IPS-18c (cell line): ENCODE measurements at regions not wholly inside any gene's neighbourhood (a gene's known extent, or its start where the extent isn't known, plus 50 kb on each side); places are given as distances from the start of the nearest gene placed in this dataset.

Experiments used
- H3K4me3 ChIP-seq: 2 replicates; pipeline ENCODE4 v1.7.0; 2013; ENCODE audit warnings: low read depth, mild to moderate bottlenecking, low read length, moderate library complexity; ENCODE audit not compliant: insufficient read depth
- H3K9me3 ChIP-seq: one replicate; pipeline ENCODE4 v1.6.1; 2013; ENCODE audit warnings: mild to moderate bottlenecking, low read length, moderate library complexity; ENCODE audit not compliant: control insufficient read depth, insufficient read depth

GRCh38 chr12:115004470-115005146, 320.6 kb upstream of the TBX3 start:
- Histone ChIP-seq H3K9me3 (no peaks in the 10 kb centered on the region), H3K4me3 (no peak overlapping the region)

DNA sequence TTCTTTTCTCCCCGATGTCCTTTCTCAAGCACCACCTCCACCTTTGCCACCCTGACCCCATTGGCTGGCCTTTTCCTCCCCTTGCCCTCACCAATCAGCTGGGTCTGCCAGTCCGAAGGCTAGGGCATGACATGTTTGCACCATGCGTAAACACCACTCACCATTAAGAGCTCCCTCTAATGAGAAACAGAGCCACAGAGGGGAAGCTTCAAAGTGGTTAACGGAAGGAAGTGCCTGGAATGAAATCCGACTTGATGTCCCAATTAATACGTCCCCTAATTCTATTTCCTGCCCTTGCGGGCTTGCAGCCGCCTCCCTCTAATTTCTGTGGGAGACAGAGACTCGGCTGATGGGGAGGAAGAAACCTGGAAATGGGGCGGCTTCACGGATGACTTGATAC, 318.5 kb upstream of the TBX3 start:
- Histone ChIP-seq H3K4me3 (no peak overlapping the region), H3K9me3 (peaks cover 2% of the 10 kb centered on the region)

GRCh38 chr12:115001571-115002180, 317.7 kb upstream of the TBX3 start:
- peaks cover 2% of the 10 kb centered on the region for H3K9me3 ChIP-seq
- no peak overlapping the region for H3K4me3 ChIP-seq

GRCh38 chr12:115000038-115000437, 316.1 kb upstream of the TBX3 start:
- H3K9me3 ChIP-seq: peaks cover 8% of the 10 kb centered on the region

DNA sequence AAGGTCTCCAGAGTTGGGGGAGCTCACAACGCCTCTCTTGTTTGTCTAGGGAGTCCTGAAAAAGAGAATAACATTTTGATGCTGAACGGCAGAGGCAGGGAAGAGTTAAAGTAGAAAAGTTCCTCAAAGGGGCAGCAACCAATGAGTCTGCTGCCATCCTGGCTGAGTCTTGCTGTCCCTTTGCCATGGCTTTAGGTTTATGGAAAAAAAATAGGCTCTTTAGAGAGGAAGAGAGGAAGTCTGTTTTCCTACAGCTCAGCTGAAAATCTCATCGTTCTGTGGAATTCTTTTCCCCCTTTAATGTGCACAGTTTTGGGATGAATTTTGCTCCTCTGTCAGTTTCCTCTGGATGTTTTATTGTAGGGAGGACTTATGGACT, 314.8 kb upstream of the TBX3 start:
- Histone ChIP-seq H3K4me3 (no peak overlapping the region), H3K9me3 (peaks cover 8% of the 10 kb centered on the region)

More at GRCh38 chr12:115000038-115000437, 316.1 kb upstream of the TBX3 start:
- H3K4me3 ChIP-seq: no peak overlapping the region

DNA sequence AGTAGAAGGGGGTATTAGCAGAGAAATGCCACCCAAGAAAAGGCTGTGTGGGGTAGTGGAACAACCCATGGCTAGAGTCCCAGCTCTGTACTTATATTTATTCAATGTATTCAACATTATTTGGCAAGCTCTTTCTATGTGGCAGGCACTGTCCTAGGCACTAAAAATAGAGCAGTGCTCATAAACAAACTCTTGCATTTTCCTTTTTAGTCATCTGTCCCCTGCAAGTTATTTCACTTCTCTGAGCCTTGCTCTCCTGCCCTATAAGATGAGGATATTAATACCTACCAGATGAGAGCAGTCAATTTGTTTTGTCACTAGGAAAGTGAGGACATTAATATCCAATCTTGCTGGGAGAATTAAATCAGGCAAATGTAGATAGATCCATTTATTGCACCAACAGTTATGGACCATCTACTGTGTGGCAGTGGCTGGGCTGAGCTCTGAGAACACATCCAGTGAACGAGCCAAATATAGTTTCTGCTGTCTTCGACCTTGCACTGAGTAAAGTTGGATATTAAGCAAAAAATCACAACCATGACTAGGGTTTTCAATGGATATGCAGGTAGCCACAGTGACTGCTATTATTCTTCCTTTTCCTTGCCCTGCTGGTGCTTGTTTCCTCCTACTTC, 314.3 kb upstream of the TBX3 start:
- peaks cover 8% of the 10 kb centered on the region for H3K9me3 ChIP-seq
- H3K4me3 ChIP-seq: no peak overlapping the region

DNA sequence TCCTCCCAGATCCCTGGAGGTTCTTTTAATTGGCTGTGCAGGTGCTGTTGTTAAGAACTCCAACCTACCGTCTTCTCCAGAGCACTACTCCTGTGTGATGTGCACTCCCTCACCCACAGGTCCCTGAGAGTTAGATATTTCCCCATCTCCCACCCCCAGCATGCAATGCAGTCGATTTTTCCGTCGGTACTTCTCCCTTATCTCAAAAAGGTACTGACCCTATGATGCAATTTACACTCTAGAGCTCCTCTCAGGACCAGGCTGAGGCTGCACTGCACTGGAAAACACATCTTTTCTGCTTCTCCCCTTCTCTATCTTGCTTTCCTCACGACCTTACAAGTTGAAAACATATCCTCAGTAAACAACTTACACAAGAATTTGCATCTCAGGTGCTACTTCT, 312.4 kb upstream of the TBX3 start:
- peaks cover 8% of the 10 kb centered on the region for H3K9me3 ChIP-seq

GRCh38 chr12:114995891-114996290, 311.9 kb upstream of the TBX3 start:
- Histone ChIP-seq H3K9me3 (peaks cover 8% of the 10 kb centered on the region), H3K4me3 (no peak overlapping the region)

More for the DNA sequence above, 312.4 kb upstream of the TBX3 start:
- no peak overlapping the region for H3K4me3 ChIP-seq

GRCh38 chr12:114993165-114993564, 309.2 kb upstream of the TBX3 start:
- Histone ChIP-seq H3K9me3 (peaks cover 6% of the 10 kb centered on the region), H3K4me3 (no peak overlapping the region)

DNA sequence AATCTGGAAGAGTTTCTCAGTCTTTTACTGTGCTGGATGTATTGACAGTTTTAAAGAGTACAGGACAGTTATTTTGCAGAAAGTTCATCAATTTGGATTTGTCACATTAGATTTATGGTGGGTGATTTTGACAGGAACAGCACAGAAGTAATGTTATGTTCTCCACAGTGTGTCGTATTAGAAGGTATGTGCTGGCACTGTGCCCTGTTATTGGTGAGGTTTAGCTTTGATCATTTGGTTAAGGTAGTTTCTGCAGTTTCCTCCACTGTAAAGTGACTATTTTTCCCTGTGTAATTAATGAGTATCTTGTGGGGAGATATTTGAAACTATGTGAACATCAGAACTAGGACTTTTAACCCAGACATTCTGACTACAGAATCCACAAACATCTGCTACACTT, 308.5 kb upstream of the TBX3 start:
- no peak overlapping the region for H3K4me3 ChIP-seq

DNA sequence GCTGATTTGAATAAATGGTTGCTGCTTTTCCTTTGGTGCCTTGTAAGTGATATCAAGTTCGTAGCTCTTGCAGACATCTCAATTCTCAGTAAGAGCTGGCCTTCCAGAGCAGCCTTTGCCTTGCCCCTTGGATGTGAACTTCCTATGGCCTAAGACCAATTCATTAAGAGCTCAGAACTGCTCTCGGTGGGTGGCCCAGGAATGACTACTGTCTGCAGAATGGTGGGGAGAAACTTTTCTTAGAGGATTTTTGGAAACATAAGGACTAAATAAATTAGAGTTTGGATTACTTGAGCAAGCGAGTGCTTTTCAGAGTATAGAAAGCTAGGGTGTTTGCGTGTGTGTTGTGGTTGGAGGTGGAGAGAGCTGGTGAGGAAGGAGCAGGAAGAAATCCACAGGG, 306.4 kb upstream of the TBX3 start:
- H3K9me3 ChIP-seq: peaks cover under 1% of the 10 kb centered on the region

More for the DNA sequence above, 308.5 kb upstream of the TBX3 start:
- peaks cover 6% of the 10 kb centered on the region for H3K9me3 ChIP-seq

DNA sequence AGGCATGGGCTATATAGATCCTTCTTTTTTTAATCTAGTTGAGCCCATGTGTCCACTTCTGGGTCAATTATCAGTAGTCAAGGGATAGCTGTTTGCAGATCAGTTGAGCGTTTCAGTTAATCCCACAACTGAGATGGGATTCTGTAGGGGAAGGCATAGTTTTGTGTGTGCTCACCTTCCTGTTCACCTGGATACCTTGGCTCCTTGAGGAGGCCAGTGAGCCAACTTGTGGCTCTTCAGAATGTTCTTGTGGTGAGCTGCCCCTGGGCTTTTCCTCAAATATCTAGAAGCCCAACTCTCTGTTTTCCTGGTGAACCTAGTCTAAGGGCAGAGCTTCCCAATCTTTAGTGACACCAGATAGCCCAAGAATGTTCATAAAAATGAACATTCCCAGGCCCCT, 302.9 kb upstream of the TBX3 start:
- Histone ChIP-seq H3K4me3 (no peak overlapping the region), H3K9me3 (no peaks in the 10 kb centered on the region)

More for the DNA sequence above, 306.4 kb upstream of the TBX3 start:
- H3K4me3 ChIP-seq: no peak overlapping the region

DNA sequence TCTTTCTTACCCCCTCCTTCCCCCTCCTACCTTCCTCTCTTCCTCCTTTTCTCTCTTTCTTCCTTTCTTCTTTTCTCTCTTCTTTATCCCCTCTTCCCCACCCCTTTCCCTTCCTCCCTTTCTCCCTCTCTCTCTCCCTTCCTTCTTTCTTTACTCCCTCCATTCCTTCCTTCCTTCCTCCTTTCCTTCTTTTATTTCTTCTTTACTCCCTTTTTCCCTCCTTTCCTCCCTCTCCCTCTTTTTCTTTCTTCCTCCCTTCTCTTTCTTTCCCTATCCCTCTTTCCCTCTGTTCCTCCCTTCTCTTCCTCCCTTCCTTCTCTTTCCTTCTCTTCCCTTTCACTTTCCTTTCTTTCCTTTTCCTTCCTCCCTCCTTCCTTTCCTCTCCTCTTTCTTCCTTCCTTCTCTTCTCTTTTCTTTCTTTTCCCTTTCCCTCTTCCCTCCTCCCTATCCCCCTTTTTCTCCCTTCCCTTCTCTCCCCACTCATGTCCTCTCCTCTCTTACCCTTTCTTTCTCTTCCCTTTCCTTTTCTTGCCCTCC, 302.3 kb upstream of the TBX3 start:
- H3K9me3 ChIP-seq: no peaks in the 10 kb centered on the region

GRCh38 chr12:114984634-114985061, 300.7 kb upstream of the TBX3 start:
- no peaks in the 10 kb centered on the region for H3K9me3 ChIP-seq
- no peak overlapping the region for H3K4me3 ChIP-seq

More for the DNA sequence above, 302.3 kb upstream of the TBX3 start:
- H3K4me3 ChIP-seq: no peak overlapping the region

- Histone ChIP-seq H3K4me3 (no peak overlapping the region), H3K9me3 (no peaks in the 10 kb centered on the region)
These were observed 298.8 kb upstream of the TBX3 start for GRCh38 chr12:114982760-114983159.

DNA sequence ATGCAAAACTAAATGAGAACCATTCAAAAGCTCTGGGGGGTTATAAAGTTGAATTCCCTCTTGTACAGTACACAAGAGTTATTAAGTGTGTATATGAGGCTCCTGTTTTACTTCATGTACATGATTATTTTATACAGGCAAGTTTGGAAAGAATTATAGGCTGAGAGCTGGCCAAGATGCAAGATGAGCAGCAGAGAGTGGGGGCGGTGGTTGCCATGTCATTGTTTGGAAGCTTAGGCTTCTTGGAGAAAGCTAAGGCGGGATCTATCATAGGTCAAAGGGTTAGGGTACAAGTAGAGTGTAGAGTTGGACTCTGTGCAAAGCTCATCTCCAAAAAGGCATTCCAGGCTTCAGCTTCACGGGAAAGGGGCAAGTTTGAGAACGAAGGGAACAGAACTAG, 297.1 kb upstream of the TBX3 start:
- Histone ChIP-seq H3K4me3 (no peak overlapping the region), H3K9me3 (no peaks in the 10 kb centered on the region)

GRCh38 chr12:114976959-114977358, 293.0 kb upstream of the TBX3 start:
- no peak overlapping the region for H3K4me3 ChIP-seq

GRCh38 chr12:114976372-114976771, 292.4 kb upstream of the TBX3 start:
- H3K9me3 ChIP-seq: no peaks in the 10 kb centered on the region
- no peak overlapping the region for H3K4me3 ChIP-seq

More at GRCh38 chr12:114976959-114977358, 293.0 kb upstream of the TBX3 start:
- no peaks in the 10 kb centered on the region for H3K9me3 ChIP-seq
